Common myeloid progenitor, CD34-positive (primary cell): ENCODE measurements at regions not wholly inside any gene's neighbourhood (a gene's known extent, or its start where the extent isn't known, plus 50 kb on each side); places are given as distances from the start of the nearest gene placed in this dataset.
"Not testable (repeated sequence)": the region's sequence is repeated elsewhere in the genome, so short reads cannot be mapped to it uniquely, and the experiment has no call there.

Experiments used
- CTCF ChIA-PET: fragments of 350-600 bp; sonication (Branson Sonifier 250); formaldehyde crosslinking; loops from one replicate; lab custom pipeline; 2021; ENCODE audit warnings: antibody characterized with exemption; lab: Charles Lee
- POLR2A ChIA-PET: fragments of 350-600 bp; sonication (Branson Sonifier 250); formaldehyde crosslinking; loops from one replicate; lab custom pipeline; 2021; ENCODE audit warnings: antibody characterized with exemption; lab: Charles Lee
- DNase-seq, 3 donors: peaks; one replicate each; pipeline versions ENCODE4 v3.0.0 to v3.0.0-alpha.2; 2013
- H3K27ac ChIP-seq, 2 experiments: 1 replicate in 1 of 2; 2 replicates in 1 of 2; pipeline ENCODE4 v1.7.0; 2013; ENCODE audit warnings: inconsistent platforms in 2 of 2, low read length in 2 of 2, mild to moderate bottlenecking in 2 of 2, low read depth in 1 of 2, moderate library complexity in 1 of 2; ENCODE audit not compliant: severe bottlenecking in 2 of 2, insufficient read depth in 1 of 2, poor library complexity in 1 of 2
- H3K27me3 ChIP-seq, 5 experiments: replicated peaks in 2 of 5; 1 replicate in 3 of 5; 2 replicates in 2 of 5; pipeline versions ENCODE4 v1.6.1 to v1.7.0; 2013; ENCODE audit warnings: low read length in 4 of 5, mild to moderate bottlenecking in 2 of 5, moderate library complexity in 2 of 5, inconsistent platforms in 1 of 5; ENCODE audit not compliant: insufficient read depth in 5 of 5, control insufficient read depth in 4 of 5
- H3K36me3 ChIP-seq, 4 experiments: 1 replicate in 2 of 4; 2 replicates in 2 of 4; pipeline versions ENCODE4 v1.6.1 to v1.7.0; 2013; ENCODE audit warnings: low read length in 3 of 4, control low read depth in 1 of 4, mild to moderate bottlenecking in 1 of 4; ENCODE audit not compliant: control insufficient read depth in 4 of 4, insufficient read depth in 4 of 4
- H3K4me1 ChIP-seq, 4 experiments: 1 replicate in 3 of 4; 2 replicates in 1 of 4; pipeline versions ENCODE4 v1.6.1 to v1.7.1; 2013; ENCODE audit warnings: low read length in 3 of 4, mild to moderate bottlenecking in 3 of 4, control low read depth in 1 of 4, inconsistent platforms in 1 of 4, moderate library complexity in 1 of 4; ENCODE audit not compliant: control insufficient read depth in 4 of 4, insufficient read depth in 4 of 4; ENCODE audit errors: control extremely low read depth in 1 of 4
- H3K4me3 ChIP-seq, 7 experiments: 1 replicate in 4 of 7; 2 replicates in 3 of 7; pipeline versions ENCODE4 v1.5.1 to v1.7.0; 2013; ENCODE audit warnings: mild to moderate bottlenecking in 7 of 7, low read length in 6 of 7, moderate library complexity in 6 of 7, inconsistent platforms in 2 of 7, low read depth in 2 of 7, control low read depth in 1 of 7; ENCODE audit not compliant: insufficient read depth in 4 of 7, control insufficient read depth in 1 of 7; ENCODE audit errors: extremely low read depth in 1 of 7
- H3K9me3 ChIP-seq, 5 experiments: 1 replicate in 4 of 5; 2 replicates in 1 of 5; pipeline versions ENCODE4 v1.6.1 to v1.7.1; 2013; ENCODE audit warnings: low read length in 4 of 5, mild to moderate bottlenecking in 2 of 5, inconsistent platforms in 1 of 5, low read depth in 1 of 5, moderate library complexity in 1 of 5; ENCODE audit not compliant: control insufficient read depth in 4 of 5, insufficient read depth in 2 of 5; ENCODE audit errors: control extremely low read depth in 1 of 5
- WGBS: methylation state at CpG from one replicate; pipeline ENCODE4 v1.1.5; 2013; ENCODE audit not compliant: insufficient coverage; 5-methylcytosine and 5-hydroxymethylcytosine counted together

DNA sequence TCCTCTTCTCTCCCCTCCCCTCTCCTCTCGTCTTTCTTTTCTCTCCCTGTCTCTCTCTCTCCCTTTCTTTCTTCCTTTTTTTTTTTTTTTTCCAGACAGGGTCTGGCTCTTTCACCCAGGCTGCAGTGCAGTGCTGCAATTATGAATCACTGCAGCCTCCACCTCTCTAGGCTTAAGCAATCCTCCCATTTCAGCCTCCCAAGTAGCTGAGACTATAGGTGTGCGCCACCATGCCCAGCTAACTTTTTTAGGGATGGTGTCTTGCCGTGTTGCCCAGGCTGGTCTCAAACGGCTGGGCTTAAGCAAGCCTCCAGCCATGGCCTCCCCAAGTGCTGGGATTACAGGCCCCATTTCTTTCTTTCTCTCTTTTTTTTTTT lies 59.9 kb upstream of the NCOA3 start:
- H3K27me3 ChIP-seq: no peaks in the 10 kb centered on the region
- no peak overlapping the region for H3K4me3 ChIP-seq
- POLR2A ChIA-PET: no interaction called here
- WGBS: 90% methylated on average over 2 of the region's 4 CpGs
- H3K9me3 ChIP-seq: no peaks in the 10 kb centered on the region
- no peaks in the 10 kb centered on the region for H3K36me3 ChIP-seq
- H3K4me1 ChIP-seq: peaks cover 0 to 5% (median 0%) of the 10 kb centered on the region in 4 experiments
- DNase-seq: no peak
- H3K27ac ChIP-seq: no peak overlapping the region
- CTCF ChIA-PET: no interaction called here

DNA sequence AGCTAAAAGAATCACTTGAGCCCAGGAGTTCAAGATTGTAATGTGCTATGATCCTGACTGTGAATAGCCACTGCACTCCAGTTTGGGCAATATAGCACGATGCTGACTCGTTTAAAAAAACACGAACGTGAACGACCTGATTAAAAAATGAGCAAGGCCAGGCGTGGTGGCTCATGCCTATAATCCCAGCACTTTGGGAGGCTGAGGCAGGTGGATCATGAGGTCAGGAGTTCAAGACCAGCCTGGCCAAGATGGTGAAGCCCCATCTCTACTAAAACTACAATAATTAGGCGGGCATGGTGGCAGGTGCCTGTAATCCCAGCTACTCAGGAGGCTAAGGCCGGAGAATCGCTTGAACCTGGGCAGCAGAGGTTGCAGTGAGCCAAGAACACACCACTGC lies 58.6 kb upstream of the NCOA3 start:
- H3K27ac ChIP-seq, H3K4me1 ChIP-seq, POLR2A ChIA-PET, H3K4me3 ChIP-seq, H3K36me3 ChIP-seq, H3K9me3 ChIP-seq, DNase-seq, H3K27me3 ChIP-seq: not testable (repeated sequence)
- 95% methylated on average over 6 of the region's 9 CpGs for WGBS
- CTCF ChIA-PET: interaction anchor here (0.6 kb wide), 1 partner anchor 1514 kb away, joined by 3 read pairs; no protein-coding TSS in a partner anchor

DNA sequence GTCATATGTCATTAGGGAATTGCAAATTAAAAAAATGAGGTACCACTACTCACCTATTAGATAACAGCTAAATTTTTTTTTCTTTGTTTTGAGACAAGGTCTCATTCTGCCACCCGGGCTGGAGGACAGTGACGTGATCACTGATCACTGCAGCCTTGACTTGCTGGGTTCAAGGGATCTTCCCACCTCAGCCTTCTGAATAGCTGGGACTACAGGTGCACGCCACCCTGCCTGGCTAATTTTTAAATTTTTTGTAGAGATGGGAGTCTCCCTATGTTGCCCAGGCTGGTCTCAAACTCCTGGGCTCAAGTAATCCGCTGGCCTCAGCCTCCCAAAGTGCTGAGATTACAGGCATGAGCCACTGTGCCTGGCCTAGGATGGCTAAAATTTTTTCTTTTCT lies 57.1 kb upstream of the NCOA3 start:
- CTCF ChIA-PET: interaction anchor here (0.6 kb wide), 1 partner anchor 20 kb away, joined by 3 read pairs; no protein-coding TSS in a partner anchor
- Histone ChIP-seq H3K27me3 (no peaks in the 10 kb centered on the region), H3K36me3 (no peaks in the 10 kb centered on the region), H3K4me1 (no peaks in the 10 kb centered on the region), H3K4me3 (no peak overlapping the region), H3K9me3 (no peaks in the 10 kb centered on the region), H3K27ac (no peak overlapping the region)
- POLR2A ChIA-PET: no interaction called here
- no peak for DNase-seq
- 100% methylated on average over 3 of the region's 4 CpGs for WGBS

DNA sequence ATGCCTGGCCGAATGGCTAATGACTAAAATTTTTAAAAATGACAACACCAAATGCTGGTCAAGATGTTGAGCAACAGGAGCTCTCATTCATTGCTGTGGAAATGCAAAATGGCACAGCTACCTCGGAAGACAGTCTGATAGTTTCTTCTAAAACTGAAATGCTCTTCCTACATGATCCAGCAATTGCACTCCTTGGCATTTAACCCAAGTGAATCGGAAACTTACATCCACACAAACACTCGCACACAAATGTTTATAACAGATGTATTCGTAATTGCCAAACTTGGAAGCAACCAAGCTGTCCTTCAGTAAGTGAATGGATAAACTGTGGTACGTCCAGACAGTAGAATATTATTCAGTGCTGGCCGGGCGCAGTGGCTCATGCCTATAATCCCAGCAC lies 56.4 kb upstream of the NCOA3 start:
- Histone ChIP-seq H3K9me3 (no peaks in the 10 kb centered on the region), H3K36me3 (no peaks in the 10 kb centered on the region), H3K27me3 (no peaks in the 10 kb centered on the region), H3K4me3 (no peak overlapping the region), H3K4me1 (no peaks in the 10 kb centered on the region), H3K27ac (no peak overlapping the region)
- 97% methylated on average over 2 of the region's 8 CpGs for WGBS
- no peak for DNase-seq
- ChIA-PET POLR2A (no interaction called here), CTCF (interaction anchor here (0.6 kb wide), 1 partner anchor 20 kb away, joined by 3 read pairs; no protein-coding TSS in a partner anchor)

DNA sequence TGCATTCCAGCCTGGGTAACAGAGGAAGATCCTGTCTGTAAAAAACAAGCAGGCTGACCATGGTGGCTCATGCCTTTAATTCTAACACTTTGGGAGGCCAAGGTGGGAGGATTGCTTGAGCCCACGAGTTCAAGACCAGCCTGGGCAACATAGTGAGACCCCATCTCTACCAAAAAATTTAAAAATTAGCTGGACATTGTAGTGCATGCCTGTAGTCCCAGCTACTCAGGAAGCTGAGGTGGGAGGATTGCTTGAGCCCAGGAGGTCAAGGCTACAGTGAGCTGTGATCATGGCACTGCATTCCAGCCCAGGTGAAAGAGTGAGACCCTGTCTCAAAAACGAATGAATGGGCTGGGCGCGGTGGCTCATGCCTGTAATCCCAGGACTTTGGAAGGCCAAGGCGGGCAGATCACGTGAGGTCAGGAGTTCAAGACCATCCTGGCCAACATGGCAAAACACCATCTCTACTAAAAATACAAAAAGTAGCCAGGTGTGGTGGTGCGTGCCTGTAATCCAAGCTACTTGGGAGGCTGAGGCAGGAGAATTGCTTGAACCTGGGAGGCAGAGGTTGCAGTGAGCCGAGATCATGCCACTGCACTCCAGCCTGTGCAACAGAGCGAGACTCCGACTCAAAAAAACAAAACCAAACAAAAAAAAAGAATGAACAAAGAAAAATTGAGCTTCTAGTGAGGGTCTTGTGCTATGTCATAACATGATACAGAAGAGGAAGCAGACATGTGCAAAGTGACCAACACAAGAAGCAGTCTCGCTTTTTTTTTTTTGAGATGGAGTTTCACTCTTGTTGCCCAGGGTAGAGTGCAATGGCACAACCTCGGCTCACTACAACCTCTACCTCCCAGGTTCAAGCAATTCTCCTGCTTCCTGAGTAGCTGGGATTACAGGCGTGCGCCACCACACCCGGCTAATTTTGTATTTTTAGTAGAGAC lies 54.1 kb upstream of the NCOA3 start:
- H3K27me3 ChIP-seq, H3K9me3 ChIP-seq, POLR2A ChIA-PET, CTCF ChIA-PET, H3K4me1 ChIP-seq, H3K36me3 ChIP-seq, DNase-seq, H3K4me3 ChIP-seq, H3K27ac ChIP-seq: not testable (repeated sequence)
- 95% methylated on average over 10 of the region's 15 CpGs for WGBS

DNA sequence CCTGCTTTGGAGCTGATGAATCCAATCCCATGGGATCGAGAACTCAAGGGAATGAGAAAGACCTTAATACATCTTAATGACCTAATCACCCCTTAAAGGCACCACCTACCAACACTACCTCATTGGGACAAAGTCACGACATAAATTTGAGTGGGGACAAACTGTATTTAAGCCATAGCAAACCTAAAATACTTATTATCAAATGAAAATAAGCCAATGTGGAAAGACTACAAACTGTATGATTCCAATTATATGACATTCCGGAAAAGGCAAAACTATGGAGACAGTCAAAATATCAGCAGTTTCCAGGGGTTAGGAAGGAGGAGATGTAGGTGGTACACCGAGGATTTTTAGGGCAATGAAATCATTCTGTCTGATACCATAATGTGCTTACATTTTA lies 53.3 kb upstream of the NCOA3 start:
- POLR2A ChIA-PET: no interaction called here
- no peaks in the 10 kb centered on the region for H3K9me3 ChIP-seq
- no peaks in the 10 kb centered on the region for H3K36me3 ChIP-seq
- CTCF ChIA-PET: no interaction called here
- no peaks in the 10 kb centered on the region for H3K27me3 ChIP-seq
- no peak for DNase-seq
- peaks cover 0 to 5% (median 0%) of the 10 kb centered on the region in 4 experiments for H3K4me1 ChIP-seq
- H3K4me3 ChIP-seq: no peak overlapping the region
- WGBS: no CpG with 5 or more reads among the region's 4 CpGs
- H3K27ac ChIP-seq: no peak overlapping the region

DNA sequence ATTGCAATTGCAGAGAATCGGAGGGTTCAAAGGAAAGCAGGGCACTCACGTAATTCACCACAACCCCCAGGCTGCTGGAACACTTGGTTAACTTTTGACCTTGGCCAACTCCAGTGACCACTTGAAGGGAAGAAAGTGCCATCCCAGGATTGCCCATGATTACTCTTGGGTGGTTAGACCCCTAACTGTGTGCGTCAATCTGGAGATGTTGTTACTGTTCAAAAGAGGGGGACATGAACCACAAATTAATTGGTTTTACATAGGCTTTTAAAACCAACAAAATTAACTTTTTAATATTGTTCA lies 50.1 kb upstream of the NCOA3 start:
- no peaks in the 10 kb centered on the region for H3K9me3 ChIP-seq
- H3K4me3 ChIP-seq: no peak overlapping the region
- H3K27me3 ChIP-seq: no peaks in the 10 kb centered on the region
- DNase-seq: no peak
- H3K27ac ChIP-seq: no peak overlapping the region
- WGBS: 100% methylated on average over 2 of the region's 3 CpGs
- POLR2A ChIA-PET: no interaction called here
- H3K4me1 ChIP-seq: peaks cover 0 to 9% (median 0%) of the 10 kb centered on the region in 4 experiments
- CTCF ChIA-PET: no interaction called here
- no peaks in the 10 kb centered on the region for H3K36me3 ChIP-seq
